DND-41 (cell line): ENCODE measurements at regions not wholly inside any gene's neighbourhood (a gene's known extent, or its start where the extent isn't known, plus 50 kb on each side); places are given as distances from the start of the nearest gene placed in this dataset.

ENCODE experiments used
- ATAC-seq: fragments of 200-7000 bp; cut with Tn5 transposase; 3 replicates; pipeline ENCODE4 v1.9.1; 2021; ENCODE audit warnings: low read depth; ENCODE audit not compliant: insufficient read depth
- DNase-seq: peaks from one replicate; pipeline ENCODE4 v3.0.0-alpha.2; 2020
- H2AFZ ChIP-seq: 2 replicates; pipeline ENCODE4 v1.6.0; 2012; ENCODE audit warnings: low read depth, low read length
- H3K27ac ChIP-seq: 2 replicates; pipeline ENCODE4 v1.5.1; 2012; ENCODE audit warnings: low read length, inconsistent platforms
- H3K27me3 ChIP-seq: fragments of 200-600 bp; sonication (generic); 2 replicates; pipeline ENCODE4 v1.6.0; 2012; ENCODE audit warnings: low read length, mild to moderate bottlenecking, inconsistent platforms; ENCODE audit not compliant: insufficient read depth, poor library complexity
- H3K36me3 ChIP-seq: 2 replicates; pipeline ENCODE4 v1.5.1; 2012; ENCODE audit warnings: low read length, inconsistent platforms; ENCODE audit not compliant: insufficient read depth
- H3K4me1 ChIP-seq: 2 replicates; pipeline ENCODE4 v1.5.1; 2012; ENCODE audit warnings: mild to moderate bottlenecking, low read length; ENCODE audit not compliant: insufficient read depth
- H3K4me2 ChIP-seq: 2 replicates; pipeline ENCODE4 v1.6.0; 2012; ENCODE audit warnings: mild to moderate bottlenecking, moderate library complexity, low read length, inconsistent platforms; ENCODE audit not compliant: insufficient read depth
- H3K4me3 ChIP-seq, 2 experiments: fragments of 200-600 bp in 1 of 2; shearing (Covaris generic) in 1 of 2; 2 replicates each; pipeline ENCODE4 v1.5.1; 2012 to 2016; ENCODE audit warnings: inconsistent platforms in 2 of 2, low read length in 2 of 2, mild to moderate bottlenecking in 2 of 2, low read depth in 1 of 2, moderate library complexity in 1 of 2
- H3K79me2 ChIP-seq: 2 replicates; pipeline ENCODE4 v1.6.0; 2012; ENCODE audit warnings: low read length, inconsistent platforms; ENCODE audit not compliant: insufficient read depth
- H3K9ac ChIP-seq: 2 replicates; pipeline ENCODE4 v1.6.0; 2012; ENCODE audit warnings: low read depth, mild to moderate bottlenecking, inconsistent platforms, low read length, moderate library complexity
- H3K9me3 ChIP-seq: 2 replicates; pipeline ENCODE4 v1.5.1; 2012; ENCODE audit warnings: low read length, moderate library complexity, mild to moderate bottlenecking, inconsistent platforms; ENCODE audit not compliant: insufficient read depth, severe bottlenecking
- H4K20me1 ChIP-seq: 2 replicates; pipeline ENCODE4 v1.6.0; 2012; ENCODE audit warnings: low read length; ENCODE audit not compliant: insufficient read depth
- CTCF ChIP-seq: IDR thresholded peaks from 2 replicates; pipeline ENCODE4 v1.5.1; 2012; ENCODE audit warnings: borderline replicate concordance, low read length, moderate library complexity, mild to moderate bottlenecking; ENCODE audit not compliant: poor library complexity, severe bottlenecking; ENCODE audit errors: extremely low read depth
- EZH2 ChIP-seq: IDR thresholded peaks from 3 replicates; pipeline ENCODE4 v1.6.1; 2012; ENCODE audit warnings: borderline replicate concordance, low read depth, mild to moderate bottlenecking, moderate library complexity, low read length, inconsistent platforms; ENCODE audit not compliant: severe bottlenecking

- H3K79me2 ChIP-seq: no peaks in the 10 kb centered on the region
- no peak overlapping the region for H2AFZ ChIP-seq
- H3K9me3 ChIP-seq: no peaks in the 10 kb centered on the region
- H3K4me1 ChIP-seq: no peaks in the 10 kb centered on the region
- no peak overlapping the region for H3K4me3 ChIP-seq
- ATAC-seq (no peak), DNase-seq (no peak)
- H3K27ac ChIP-seq: no peak overlapping the region
- H4K20me1 ChIP-seq: no peaks in the 10 kb centered on the region
- no peaks in the 10 kb centered on the region for H3K36me3 ChIP-seq
- H3K4me2 ChIP-seq: no peak overlapping the region
- no peak overlapping the region for H3K9ac ChIP-seq
- H3K27me3 ChIP-seq: no peaks in the 10 kb centered on the region
- no peak for TF ChIP-seq EZH2
- no peak for TF ChIP-seq CTCF
Measured at GRCh38 chr3:107928084-107928445, 162.8 kb downstream of the CD47 start.

- no peak overlapping the region for H3K4me3 ChIP-seq
- H4K20me1 ChIP-seq: no peaks in the 10 kb centered on the region
- no peaks in the 10 kb centered on the region for H3K79me2 ChIP-seq
- DNase-seq: no peak
- H3K9ac ChIP-seq: no peak overlapping the region
- TF ChIP-seq EZH2 (no peak), CTCF (no peak)
- H2AFZ ChIP-seq: no peak overlapping the region
- H3K4me2 ChIP-seq: no peak overlapping the region
- ATAC-seq: no peak
- no peaks in the 10 kb centered on the region for H3K4me1 ChIP-seq
- no peaks in the 10 kb centered on the region for H3K9me3 ChIP-seq
- H3K27me3 ChIP-seq: no peaks in the 10 kb centered on the region
- no peak overlapping the region for H3K27ac ChIP-seq
- H3K36me3 ChIP-seq: no peaks in the 10 kb centered on the region
Measured at GRCh38 chr3:107927361-107928083, 163.3 kb downstream of the CD47 start.

- Histone ChIP-seq H3K4me2 (no peak overlapping the region), H3K9me3 (no peaks in the 10 kb centered on the region), H3K36me3 (no peaks in the 10 kb centered on the region), H3K4me1 (no peaks in the 10 kb centered on the region), H3K4me3 (no peak overlapping the region), H3K27ac (no peak overlapping the region), H4K20me1 (no peaks in the 10 kb centered on the region), H3K79me2 (no peaks in the 10 kb centered on the region), H3K9ac (no peak overlapping the region), H3K27me3 (no peaks in the 10 kb centered on the region), H2AFZ (no peak overlapping the region)
- ATAC-seq: no peak
- no peak for DNase-seq
- TF ChIP-seq EZH2 (no peak), CTCF (no peak)
Measured at GRCh38 chr3:107925851-107926250, 165.0 kb downstream of the CD47 start.
